Breast epithelium (tissue), 3 donors: ENCODE measurements at regions not wholly inside any gene's neighbourhood (a gene's known extent, or its start where the extent isn't known, plus 50 kb on each side); places are given as distances from the start of the nearest gene placed in this dataset.

Experiments
- CTCF ChIP-seq, 3 donors: fragments of 450-650 bp; IDR thresholded peaks; one replicate each; pipeline ENCODE4 v1.5.1; 2016 to 2017; ENCODE audit warnings: antibody characterized with exemption in 3 of 3, mild to moderate bottlenecking in 3 of 3, moderate library complexity in 3 of 3
- POLR2A ChIP-seq: fragments of 450-650 bp; IDR thresholded peaks from one replicate; pipeline ENCODE4 v1.6.1; 2016; ENCODE audit warnings: antibody characterized with exemption, mild to moderate bottlenecking, moderate library complexity
- POLR2AphosphoS5 ChIP-seq, 3 donors: sonication (generic); formaldehyde crosslinking; IDR thresholded peaks; one replicate each; pipeline ENCODE4 v1.6.1; 2017; ENCODE audit warnings: antibody characterized with exemption in 3 of 3

GRCh38 chr4:71275004-71275403, 63.8 kb upstream of the SLC4A4 start:
- TF ChIP-seq CTCF (IDR thresholded peaks at IDR 0.05) (no peak), POLR2A (no peak), POLR2AphosphoS5 (IDR thresholded peaks at IDR 0.05) (no peak)
